ENCODE measurements at regions not wholly inside any gene's neighbourhood (a gene's known extent, or its start where the extent isn't known, plus 50 kb on each side); places are given as distances from the start of the nearest gene placed in this dataset.

DNA sequence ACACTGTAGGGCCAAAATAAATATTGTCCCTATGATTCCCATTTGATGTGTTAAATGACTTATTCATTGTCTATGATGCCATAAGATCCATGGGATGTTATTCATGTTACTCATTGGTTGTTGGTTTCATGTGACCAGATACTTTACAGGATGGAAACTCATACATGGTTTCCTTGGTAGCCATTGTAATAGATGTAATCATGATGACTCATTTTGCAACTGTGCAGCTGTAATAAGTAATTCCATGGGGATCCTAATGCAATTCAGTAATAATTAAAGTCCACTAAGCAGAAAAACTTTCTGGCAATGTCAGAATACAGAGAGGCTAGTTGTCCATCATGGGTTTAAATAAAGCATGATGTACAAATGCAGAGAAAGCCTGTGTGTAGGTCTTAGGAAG is 389.7 kb upstream of the NR3C2 start:
- DNase-seq (ENCODE audit: low read depth in 4 of 4, low spot score in 2 of 4): no peak

DNA sequence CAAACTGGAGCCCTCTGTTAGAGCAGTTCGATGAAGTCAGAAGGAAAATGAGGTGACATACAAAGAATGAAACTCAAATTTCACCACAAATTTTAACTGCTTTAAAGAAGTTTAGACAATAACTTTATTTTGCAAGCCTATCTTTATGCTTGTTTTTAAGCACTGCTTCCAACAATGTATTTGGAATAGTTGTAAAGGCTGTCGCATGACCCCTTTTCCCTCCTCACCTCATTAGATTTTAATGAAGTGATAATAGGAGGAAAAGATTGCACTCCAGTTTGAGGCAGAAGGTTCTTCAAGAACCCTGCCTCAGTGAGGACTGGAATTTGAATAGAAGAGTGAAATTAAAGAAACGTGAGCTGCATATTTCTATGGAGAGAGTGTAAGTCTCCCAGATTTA is 386.1 kb upstream of the NR3C2 start:
- DNase-seq (ENCODE audit: low read depth in 4 of 4, low spot score in 2 of 4): no peak

DNA sequence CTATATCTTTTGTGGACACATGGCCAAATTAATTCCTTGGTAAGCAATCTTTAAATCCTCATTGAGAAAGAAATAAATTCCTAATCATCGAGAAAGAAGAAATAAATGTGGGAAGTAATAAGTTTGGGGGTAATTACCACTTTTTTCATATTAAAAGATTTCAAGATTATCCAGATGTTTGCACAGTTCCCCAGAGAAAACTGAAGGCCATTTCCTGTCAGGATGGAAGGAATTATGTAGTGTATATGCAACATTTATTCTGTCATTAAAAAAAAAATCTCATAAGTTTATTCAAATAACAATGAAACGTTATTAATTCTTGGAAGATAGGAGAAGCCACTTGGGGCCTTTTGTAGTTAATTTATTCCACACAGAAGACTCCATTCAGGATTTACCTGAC is 385.6 kb upstream of the NR3C2 start:
- no peak for DNase-seq (ENCODE audit: low read depth in 4 of 4, low spot score in 2 of 4)

DNA sequence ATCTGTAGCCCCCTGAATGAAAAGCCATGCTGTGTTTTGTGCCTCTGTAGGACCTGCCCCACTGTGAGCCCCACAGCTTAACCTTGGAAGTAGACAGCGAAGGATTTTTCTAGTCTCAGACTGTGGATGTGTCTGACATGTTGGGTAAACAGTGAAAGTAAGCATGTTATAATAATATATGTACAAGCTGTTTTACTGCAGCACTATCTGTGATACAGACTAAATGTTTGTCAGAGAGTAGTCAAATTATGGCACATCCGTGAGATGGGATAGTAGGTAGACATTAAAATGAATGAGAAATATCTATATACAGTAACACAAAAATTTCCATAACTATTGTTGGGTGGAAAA is 381.2 kb upstream of the NR3C2 start:
- DNase-seq (ENCODE audit: low read depth in 4 of 4, low spot score in 2 of 4): no peak

DNA sequence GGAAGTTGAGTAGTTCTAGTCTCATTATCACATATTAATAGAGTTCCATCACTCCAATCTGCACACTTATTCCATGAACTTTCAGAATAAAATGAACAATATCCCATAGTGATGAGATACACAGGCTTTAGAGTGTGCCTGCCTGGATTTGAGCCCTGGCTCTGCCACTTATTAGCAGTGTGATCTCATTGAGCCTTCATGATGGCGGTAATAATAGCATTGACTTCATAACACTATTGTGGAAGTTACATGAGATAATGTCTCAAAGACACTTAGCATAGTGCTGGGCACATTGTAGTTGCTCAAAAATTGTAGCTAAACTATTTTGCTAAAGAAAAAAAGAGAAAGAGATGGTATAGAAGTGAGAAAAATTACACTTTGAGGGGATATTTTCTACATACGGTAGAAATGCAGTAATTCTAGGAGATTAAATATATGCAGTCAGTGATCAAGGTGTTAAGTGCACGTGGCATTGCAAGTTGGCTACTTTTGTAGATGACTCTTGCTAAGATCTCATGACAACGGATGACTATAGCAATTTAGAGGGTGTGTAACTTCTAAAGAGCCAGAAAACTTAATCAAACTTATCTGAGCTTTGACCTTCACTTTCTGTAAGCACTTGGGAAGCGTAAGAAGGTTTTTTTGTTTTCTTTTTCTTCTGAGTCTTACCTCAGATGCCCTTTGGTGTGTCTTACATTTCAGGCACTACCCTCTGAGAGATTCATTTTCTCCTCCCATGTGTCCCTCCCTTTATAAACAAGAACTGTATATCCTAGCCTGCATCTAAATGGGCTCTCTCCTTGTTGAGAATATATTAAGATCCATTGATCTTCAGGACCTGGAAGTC is 380.6 kb upstream of the NR3C2 start:
- no peak for DNase-seq (ENCODE audit: low read depth in 4 of 4, low spot score in 2 of 4)

DNA sequence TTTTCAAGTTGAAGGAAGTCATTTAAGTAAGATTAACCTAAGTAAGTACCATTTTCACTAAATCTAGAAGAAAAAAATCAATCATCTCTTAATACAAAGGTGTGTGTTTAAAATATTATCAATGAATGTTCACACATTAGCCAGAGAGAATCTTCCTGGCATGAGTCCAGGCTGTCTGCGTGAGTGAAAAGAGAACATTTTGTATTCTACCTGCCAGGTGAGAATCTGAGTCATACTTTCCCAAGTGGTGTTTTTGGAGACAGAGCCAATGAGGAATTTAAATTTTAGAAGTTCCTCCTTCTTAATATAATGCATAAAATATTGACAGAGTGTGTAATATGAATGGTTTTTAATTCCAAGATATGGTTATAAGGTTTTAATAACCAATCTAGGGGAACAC is 371.8 kb upstream of the NR3C2 start:
- DNase-seq (ENCODE audit: low read depth in 4 of 4, low spot score in 2 of 4): no peak

DNA sequence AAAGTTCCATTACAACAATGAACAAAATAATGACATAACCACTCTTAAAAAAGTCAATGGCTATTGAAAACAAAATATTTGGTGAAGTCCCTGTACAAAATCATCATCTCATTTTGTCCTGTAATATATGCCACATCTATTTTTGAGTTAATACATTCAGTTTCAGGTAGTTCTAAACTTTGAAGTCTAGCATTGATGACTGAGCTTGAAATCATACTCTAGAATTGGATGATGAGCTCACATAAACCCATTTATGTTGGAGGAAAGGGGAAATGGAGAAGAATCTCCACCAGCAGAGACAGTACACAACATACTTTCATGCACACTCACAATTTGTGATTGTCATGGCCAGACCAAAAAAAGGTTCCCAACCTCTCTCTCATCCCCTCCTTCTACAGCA is 371.1 kb upstream of the NR3C2 start:
- no peak for DNase-seq (ENCODE audit: low read depth in 4 of 4, low spot score in 2 of 4)

DNA sequence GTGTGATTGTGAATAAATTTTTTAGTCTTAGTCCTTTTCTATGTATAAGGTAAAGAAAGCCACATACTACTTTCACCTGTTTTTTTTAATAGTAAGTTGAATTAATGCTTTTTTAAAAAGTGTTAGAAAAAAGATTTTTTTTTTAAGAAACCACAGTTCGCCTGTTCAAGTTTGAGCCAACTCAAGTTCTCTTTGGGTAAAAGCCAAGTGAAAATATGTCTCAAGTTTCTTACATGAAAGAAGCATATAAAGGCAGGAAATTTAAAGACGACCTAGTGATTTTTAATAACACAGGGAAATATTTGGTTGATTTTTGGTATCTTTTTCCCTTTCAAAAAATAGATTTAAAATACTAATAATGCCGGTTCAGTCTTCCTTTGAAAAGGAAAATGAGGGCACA is 369.9 kb upstream of the NR3C2 start:
- no peak for DNase-seq (ENCODE audit: low read depth in 4 of 4, low spot score in 2 of 4)

DNA sequence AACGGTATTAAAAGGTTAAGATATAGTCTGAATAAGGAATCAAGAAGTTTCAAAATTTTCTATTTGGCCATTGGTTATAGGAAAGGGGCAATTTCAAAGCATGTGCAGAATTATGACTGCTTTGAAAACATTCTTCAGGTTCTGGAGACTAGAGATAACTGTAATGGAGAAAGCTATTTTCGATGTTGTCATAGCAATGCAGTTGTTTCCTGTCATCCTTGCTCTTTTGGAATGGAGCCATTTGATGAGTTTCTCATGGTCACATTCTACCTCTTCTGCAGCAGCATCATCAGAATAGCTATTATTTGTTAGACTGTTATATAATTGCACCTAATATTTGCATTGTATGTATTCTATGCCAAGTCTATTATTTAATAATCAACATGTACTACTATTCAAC is 368.2 kb upstream of the NR3C2 start:
- no peak for DNase-seq (ENCODE audit: low read depth in 4 of 4, low spot score in 2 of 4)

DNA sequence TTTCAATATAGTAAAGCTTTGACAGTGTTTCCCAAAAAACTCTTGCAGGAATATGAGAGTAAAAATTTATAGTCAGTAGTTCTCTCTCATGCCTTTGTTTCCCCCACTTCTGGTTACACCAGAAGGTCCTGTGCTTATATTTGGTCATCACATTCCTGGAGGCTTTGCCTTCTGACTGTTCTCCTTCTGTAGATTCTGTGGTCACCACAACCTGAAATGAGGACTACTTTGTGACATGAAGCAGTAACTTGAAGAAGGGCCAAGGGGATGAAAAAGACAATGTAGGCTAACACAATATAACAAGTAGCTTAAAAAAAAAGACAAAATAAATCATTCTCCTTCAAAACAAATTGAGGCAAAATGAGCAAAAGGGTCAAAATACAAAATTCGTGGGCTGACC is 366.2 kb upstream of the NR3C2 start:
- no peak for DNase-seq (ENCODE audit: low read depth in 4 of 4, low spot score in 2 of 4)

DNA sequence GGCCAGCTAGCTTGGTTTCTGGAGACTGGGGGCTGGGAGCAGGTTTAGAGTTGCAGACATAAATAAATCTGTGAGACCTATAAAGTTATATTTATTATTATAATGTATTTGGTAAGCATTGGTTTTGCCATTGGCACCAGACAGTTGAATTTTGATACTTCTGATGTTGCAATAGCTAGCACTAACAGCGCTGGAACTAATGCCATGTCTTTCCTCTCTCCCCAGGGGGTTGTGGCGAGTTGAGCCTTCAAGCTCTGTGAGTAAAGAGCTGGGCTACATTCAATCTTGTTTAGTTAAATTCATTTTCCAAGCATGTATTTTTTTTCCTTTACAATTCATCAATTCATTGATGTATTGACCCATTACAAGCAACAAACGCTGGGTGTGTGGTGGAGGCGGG is 358.7 kb upstream of the NR3C2 start:
- DNase-seq (ENCODE audit: low read depth in 4 of 4, low spot score in 2 of 4): no peak

DNA sequence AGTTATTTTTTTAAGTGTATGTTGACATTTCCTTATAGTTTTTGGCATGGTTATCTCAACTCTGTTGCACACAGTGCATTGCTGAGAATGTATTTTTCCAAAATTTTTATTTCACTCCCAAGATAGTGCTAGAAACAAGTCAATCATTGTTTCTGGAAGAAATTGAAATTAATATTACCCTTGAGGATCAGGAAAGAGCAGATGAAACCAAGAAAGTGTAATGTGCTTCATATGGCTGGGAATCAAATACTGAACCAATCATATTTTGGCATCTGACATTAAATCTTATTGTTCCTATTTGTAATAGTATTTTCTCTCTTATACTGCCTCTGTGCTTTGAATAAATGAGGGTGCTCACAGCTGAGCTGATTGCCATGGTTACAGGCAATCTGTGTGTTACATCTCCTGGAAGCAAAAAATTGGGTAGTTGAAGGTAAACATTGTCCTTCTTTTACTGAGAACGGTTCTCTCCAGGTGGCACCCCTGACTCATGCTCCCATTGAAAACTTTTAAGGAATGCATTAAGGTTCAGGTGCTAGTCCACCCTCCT is 358.2 kb upstream of the NR3C2 start:
- DNase-seq (ENCODE audit: low read depth in 4 of 4, low spot score in 2 of 4): no peak

DNA sequence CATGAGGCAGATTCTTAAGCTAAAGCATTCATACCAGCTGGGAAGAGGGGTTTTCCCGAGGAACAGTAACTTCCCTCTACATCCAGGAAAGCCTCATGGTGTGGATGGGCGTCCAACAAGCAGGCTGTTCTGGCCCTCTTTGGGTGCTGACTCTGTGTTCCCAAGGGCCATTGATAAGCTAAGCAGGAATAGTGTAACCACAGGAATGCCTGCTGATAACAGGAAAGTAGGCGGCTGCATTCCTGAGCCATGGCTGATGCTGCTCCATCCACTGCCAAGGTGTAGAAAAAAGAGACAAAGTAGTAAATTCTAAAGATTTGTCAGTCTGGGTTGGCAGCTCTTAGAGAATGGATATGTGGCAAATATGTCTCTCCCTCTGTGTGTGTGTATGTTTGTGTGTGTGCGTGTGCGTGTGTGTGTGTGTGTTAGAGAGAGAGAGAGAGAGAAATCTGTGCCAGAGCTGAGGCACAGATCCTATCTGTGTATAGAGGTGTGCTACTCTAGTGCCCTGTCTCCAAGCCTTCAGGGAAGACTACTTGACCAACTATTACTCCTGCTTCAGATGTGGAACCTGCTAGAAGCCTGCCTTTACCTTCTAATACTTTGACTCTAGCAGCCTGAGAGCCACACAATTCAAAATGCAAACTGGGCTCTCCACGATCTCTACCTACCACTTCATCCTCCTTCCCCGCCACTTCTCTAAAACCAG is 353.1 kb upstream of the NR3C2 start:
- DNase-seq (ENCODE audit: low read depth in 4 of 4, low spot score in 2 of 4): no peak

DNA sequence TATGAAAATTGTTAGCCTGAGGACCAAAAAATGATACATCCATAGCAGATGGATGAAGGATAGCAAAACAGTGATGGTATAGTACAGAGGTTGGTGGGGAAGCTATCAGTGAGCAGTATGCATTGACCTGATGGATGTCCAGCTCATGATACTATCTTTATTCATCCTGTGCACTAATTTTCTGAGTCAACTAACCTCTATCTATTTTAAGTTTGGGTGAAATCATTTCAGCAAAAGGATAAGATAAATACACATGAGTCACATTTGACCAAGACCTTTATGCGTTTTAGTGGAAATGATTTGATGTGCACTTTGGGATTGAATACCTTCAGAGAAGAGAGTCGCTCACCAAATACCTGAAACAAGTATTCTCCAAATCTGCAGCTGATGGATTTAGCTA is 351.0 kb upstream of the NR3C2 start:
- no peak for DNase-seq (ENCODE audit: low read depth in 4 of 4, low spot score in 2 of 4)

DNA sequence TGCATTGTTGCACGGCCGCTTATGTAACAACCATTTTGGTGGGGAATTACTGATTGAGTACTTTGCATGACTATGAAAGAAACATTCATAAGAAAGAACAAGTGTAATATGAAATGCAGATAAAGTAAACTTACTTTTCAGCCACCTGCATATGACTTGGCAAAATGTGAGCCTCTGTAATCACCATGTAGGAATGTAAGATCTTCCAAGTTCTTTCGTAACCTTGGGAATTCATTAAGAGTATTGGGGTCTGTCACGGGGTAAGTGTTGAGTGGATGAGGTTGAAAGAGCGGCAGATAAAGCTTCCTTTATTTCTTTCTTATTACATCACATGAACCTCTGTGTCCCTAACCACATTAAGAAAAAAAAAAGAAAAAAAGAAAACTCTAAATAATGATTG is 348.5 kb upstream of the NR3C2 start:
- no peak for DNase-seq (ENCODE audit: low read depth in 4 of 4, low spot score in 2 of 4)

DNA sequence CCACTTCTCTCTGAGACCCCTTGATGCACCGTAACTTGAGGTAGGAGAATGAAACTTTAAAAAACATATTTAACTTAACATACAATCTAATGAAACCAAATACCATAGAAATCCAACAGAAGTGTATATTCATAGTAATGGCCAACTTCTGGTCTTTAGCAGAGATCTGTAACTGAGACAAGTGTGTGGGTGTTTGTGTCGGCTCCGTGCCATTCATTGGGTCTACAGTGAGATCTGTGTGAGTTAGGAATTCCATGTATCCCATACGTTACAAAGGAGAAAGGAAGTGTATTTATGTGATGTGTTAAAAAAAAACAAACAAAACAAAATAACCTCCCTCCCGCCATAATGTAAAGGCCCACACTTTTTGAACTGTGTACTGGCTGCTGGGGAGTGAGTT is 348.0 kb upstream of the NR3C2 start:
- DNase-seq (ENCODE audit: low read depth in 4 of 4, low spot score in 2 of 4): no peak

DNA sequence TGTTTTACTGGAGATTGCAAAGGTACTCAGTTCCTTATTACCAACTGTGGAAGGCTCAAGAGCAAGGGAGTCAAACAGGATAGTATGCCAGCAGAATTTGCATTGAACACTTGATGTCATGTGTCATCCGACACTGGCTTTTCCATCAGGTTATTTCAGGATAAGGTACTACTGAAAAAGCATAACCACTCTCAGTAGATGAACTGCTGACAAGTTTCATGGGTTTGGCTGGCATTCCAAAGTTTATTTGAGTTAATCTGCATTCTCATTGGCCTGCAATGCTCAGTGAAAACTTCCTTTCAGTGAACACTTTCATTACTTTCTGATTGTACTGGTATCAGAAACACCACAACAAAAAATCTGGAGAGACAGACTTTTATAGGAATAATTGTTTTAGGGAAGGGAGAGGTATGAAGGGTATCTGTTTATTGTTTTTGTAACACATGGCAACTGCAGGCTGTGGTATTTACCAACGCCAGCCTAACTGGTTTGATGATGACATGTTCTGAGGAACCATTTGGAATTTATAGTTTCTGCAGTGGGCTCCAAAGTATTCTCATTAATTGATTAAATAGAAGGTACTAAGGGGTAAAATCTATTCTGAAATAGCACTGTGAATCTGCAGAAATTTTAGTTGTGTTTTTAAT is 345.7 kb upstream of the NR3C2 start:
- no peak for DNase-seq (ENCODE audit: low read depth in 4 of 4, low spot score in 2 of 4)

DNA sequence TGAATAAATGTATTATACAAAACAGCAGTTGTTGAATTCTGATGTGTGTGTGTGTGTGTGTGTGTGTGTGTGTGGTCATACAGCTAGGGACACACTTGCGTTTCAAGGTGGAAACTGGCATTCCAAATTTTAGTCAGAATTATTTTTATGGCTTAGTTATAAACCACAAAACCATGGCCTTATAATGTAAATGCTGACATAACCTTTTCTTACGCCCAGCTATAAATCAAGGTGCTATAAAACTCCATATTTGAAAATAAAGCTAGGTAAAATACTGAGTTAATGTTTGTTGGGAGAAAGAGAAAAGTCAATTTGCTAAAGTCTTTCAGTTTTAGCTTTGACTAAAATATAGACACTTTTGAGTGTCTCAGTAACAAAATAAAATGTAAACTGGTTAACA is 345.1 kb upstream of the NR3C2 start:
- no peak for DNase-seq (ENCODE audit: low read depth in 4 of 4, low spot score in 2 of 4)

DNA sequence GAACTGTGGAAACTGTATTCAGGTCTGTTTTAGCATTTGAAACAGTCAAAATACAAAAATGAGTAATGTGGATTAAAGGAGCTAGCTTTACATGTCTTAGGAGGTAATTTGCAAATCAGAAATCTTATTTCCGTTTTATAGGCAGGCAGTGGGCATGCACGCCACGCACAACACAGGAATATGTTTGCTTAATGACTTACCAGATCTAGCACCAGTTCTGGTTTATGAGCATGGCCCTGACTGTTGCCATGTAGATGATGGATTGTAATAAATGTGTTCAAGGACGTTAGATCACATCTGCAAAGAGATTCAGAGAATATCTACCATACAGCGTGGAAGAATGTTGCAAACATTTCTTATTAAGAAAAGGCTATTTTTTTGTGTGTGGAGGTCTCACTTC is 344.5 kb upstream of the NR3C2 start:
- no peak for DNase-seq (ENCODE audit: low read depth in 4 of 4, low spot score in 2 of 4)

DNA sequence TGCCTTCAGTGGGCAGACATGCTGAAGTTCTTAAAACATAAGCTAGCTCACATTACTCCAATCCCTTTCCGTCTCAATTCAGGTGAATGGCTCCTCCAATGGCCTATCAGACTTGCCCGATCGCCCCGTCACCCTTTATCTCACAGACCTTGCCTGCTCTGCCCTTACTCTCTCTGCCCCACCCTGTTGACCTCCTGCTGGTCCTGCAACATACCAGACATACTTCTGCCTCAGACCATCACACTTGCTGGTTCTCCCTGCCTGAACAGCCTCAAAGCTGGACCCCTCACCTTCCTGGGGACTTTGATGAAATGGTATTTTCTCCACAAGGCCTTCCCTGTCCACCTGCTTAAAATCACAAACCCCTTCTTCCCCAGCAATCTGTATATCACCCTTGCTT is 340.1 kb upstream of the NR3C2 start:
- no peak for DNase-seq (ENCODE audit: low read depth in 4 of 4, low spot score in 2 of 4)

DNA sequence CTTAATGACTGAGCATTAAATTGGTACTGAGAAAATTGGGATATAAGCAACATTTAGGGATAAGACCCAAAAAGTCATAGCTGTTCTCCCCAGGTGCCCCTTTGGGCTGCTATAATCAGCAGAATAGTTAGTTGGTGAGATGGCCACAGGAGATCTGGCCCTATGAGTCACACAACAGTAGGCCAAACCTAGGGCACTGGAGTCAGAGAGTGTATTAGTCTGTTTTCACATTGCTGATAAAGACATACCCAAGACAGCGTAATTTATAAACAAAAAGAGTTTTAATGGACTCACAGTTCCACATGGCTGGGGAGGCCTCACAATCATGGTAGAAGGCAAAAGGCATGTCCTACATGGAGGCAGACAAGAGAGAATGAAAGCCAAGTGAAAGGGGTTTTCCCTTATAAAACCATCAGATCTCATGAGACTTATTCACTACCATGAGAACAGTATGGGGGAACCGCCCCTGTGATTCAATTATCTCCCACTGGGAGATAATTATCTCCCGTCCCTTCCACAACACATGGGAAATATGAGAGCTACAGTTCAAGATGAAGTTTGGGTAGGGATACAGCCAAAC is 338.3 kb upstream of the NR3C2 start:
- DNase-seq (ENCODE audit: low read depth in 4 of 4, low spot score in 2 of 4): no peak
